PC-9 (cell line): ENCODE measurements at regions not wholly inside any gene's neighbourhood (a gene's known extent, or its start where the extent isn't known, plus 50 kb on each side); places are given as distances from the start of the nearest gene placed in this dataset.

ENCODE experiments used
- EZH2 ChIP-seq: fragments of 200-600 bp; sonication (generic); IDR thresholded peaks from 2 replicates; pipeline ENCODE4 v1.8.0; 2017; ENCODE audit warnings: antibody characterized with exemption, low read depth
- TF ChIP-seq, protein P1 (sequence below): fragments of 200-600 bp; sonication (generic); conservative IDR thresholded peaks from 2 replicates; pipeline ENCODE4 v1.6.1; 2017; ENCODE audit warnings: mixed run types, antibody characterized with exemption, mild to moderate bottlenecking, moderate library complexity

DNA sequence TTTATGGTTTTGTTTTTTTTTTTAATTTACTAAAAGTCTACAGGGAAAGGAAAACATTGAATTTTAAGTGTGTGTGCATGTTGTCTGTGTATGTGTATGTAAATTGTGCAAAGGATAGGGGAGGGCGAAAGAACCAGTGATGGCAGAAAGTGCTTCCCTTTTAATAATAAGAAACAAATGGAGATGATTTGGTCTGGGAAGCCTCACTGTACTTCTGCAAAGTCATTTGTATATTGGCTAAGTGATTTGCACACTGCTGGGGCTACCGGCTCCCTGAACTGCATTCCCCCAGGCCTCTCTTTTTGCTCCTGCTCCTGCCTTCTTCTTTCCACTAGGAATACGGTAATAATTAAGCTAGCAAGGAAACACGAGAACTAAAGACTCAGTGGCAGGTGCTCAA, 101.2 kb downstream of the CD47 start:
- no peak for TF ChIP-seq EZH2
- TF ChIP-seq, protein P1, sequence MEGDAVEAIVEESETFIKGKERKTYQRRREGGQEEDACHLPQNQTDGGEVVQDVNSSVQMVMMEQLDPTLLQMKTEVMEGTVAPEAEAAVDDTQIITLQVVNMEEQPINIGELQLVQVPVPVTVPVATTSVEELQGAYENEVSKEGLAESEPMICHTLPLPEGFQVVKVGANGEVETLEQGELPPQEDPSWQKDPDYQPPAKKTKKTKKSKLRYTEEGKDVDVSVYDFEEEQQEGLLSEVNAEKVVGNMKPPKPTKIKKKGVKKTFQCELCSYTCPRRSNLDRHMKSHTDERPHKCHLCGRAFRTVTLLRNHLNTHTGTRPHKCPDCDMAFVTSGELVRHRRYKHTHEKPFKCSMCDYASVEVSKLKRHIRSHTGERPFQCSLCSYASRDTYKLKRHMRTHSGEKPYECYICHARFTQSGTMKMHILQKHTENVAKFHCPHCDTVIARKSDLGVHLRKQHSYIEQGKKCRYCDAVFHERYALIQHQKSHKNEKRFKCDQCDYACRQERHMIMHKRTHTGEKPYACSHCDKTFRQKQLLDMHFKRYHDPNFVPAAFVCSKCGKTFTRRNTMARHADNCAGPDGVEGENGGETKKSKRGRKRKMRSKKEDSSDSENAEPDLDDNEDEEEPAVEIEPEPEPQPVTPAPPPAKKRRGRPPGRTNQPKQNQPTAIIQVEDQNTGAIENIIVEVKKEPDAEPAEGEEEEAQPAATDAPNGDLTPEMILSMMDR: no peak
